C4-2B (cell line): ENCODE measurements at regions not wholly inside any gene's neighbourhood (a gene's known extent, or its start where the extent isn't known, plus 50 kb on each side); places are given as distances from the start of the nearest gene placed in this dataset.

Source experiments
- ZFX ChIP-seq: fragments of 450-650 bp; IDR thresholded peaks from 2 replicates; pipeline ENCODE4 v1.6.1; 2017
- TF ChIP-seq, protein P1 (sequence below): fragments of 450-650 bp; conservative IDR thresholded peaks from 2 replicates; pipeline ENCODE4 v1.5.1; 2017; ENCODE audit warnings: mild to moderate bottlenecking

- TF ChIP-seq, protein P1, sequence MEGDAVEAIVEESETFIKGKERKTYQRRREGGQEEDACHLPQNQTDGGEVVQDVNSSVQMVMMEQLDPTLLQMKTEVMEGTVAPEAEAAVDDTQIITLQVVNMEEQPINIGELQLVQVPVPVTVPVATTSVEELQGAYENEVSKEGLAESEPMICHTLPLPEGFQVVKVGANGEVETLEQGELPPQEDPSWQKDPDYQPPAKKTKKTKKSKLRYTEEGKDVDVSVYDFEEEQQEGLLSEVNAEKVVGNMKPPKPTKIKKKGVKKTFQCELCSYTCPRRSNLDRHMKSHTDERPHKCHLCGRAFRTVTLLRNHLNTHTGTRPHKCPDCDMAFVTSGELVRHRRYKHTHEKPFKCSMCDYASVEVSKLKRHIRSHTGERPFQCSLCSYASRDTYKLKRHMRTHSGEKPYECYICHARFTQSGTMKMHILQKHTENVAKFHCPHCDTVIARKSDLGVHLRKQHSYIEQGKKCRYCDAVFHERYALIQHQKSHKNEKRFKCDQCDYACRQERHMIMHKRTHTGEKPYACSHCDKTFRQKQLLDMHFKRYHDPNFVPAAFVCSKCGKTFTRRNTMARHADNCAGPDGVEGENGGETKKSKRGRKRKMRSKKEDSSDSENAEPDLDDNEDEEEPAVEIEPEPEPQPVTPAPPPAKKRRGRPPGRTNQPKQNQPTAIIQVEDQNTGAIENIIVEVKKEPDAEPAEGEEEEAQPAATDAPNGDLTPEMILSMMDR = no peak
- TF ChIP-seq ZFX = no peak
These were observed 683.0 kb downstream of the SLC4A3 start for GRCh38 chr2:220310451-220310861.
